Chondrocyte (in vitro differentiated cells): ENCODE measurements at regions not wholly inside any gene's neighbourhood (a gene's known extent, or its start where the extent isn't known, plus 50 kb on each side); places are given as distances from the start of the nearest gene placed in this dataset.
A peak's percentile ranks its signal among the peaks of the same experiment; 100 is the strongest.

Experiments
- DNase-seq: peaks from one replicate; pipeline ENCODE4 v3.0.0; 2021; ENCODE audit warnings: mixed read lengths, low spot score
- H3K27ac Mint-ChIP-seq: one replicate; pipeline ENCODE4 v1.8.0; 2021; ENCODE audit warnings: mild to moderate bottlenecking, moderate library complexity, mixed read lengths; ENCODE audit not compliant: unreplicated experiment
- H3K27me3 Mint-ChIP-seq: 2 replicates; pipeline ENCODE4 v1.8.0; 2021; ENCODE audit warnings: low read depth, mixed read lengths
- H3K36me3 Mint-ChIP-seq: 2 replicates; pipeline ENCODE4 v1.8.0; 2021; ENCODE audit warnings: low read depth, mixed read lengths
- H3K4me1 Mint-ChIP-seq: 2 replicates; pipeline ENCODE4 v1.8.0; 2021; ENCODE audit warnings: low read depth, mild to moderate bottlenecking, mixed read lengths
- H3K4me3 Mint-ChIP-seq: one replicate; pipeline ENCODE4 v1.8.0; 2021; ENCODE audit warnings: mild to moderate bottlenecking, moderate library complexity, mixed read lengths; ENCODE audit not compliant: unreplicated experiment
- H3K9me3 Mint-ChIP-seq: 2 replicates; pipeline ENCODE4 v1.8.0; 2021; ENCODE audit warnings: low read depth, mixed read lengths
- CTCF ChIP-seq: fragments of 200-600 bp; sonication (generic); IDR thresholded peaks from 2 replicates; pipeline ENCODE4 v1.5.0; 2021; ENCODE audit warnings: antibody characterized with exemption, mild to moderate bottlenecking, moderate library complexity

GRCh38 chr2:234286118-234286598 is 210.7 kb downstream of the ARL4C start:
- Mint-ChIP-seq H3K4me3 (peak overlapping the region; percentile 47), H3K27me3 (no peaks in the 10 kb centered on the region), H3K27ac (peak overlapping the region; percentile 78), H3K4me1 (peaks cover 48% of the 10 kb centered on the region), H3K36me3 (no peaks in the 10 kb centered on the region), H3K9me3 (no peaks in the 10 kb centered on the region)
- DNase-seq: no peak
- no peak for TF ChIP-seq CTCF

- TF ChIP-seq CTCF: no peak
- no peak overlapping the region for H3K27ac Mint-ChIP-seq
- H3K4me1 Mint-ChIP-seq: peaks cover 43% of the 10 kb centered on the region
- no peaks in the 10 kb centered on the region for H3K9me3 Mint-ChIP-seq
- no peaks in the 10 kb centered on the region for H3K36me3 Mint-ChIP-seq
- no peak overlapping the region for H3K4me3 Mint-ChIP-seq
- no peaks in the 10 kb centered on the region for H3K27me3 Mint-ChIP-seq
- DNase-seq: no peak
These were observed 211.3 kb downstream of the ARL4C start for GRCh38 chr2:234285541-234285940.

GRCh38 chr2:234279637-234280036 is 217.2 kb downstream of the ARL4C start:
- DNase-seq: no peak
- peaks cover 1% of the 10 kb centered on the region for H3K4me1 Mint-ChIP-seq
- no peak for TF ChIP-seq CTCF
- H3K27me3 Mint-ChIP-seq: no peaks in the 10 kb centered on the region
- no peak overlapping the region for H3K27ac Mint-ChIP-seq
- H3K4me3 Mint-ChIP-seq: no peak overlapping the region
- peaks cover 5% of the 10 kb centered on the region for H3K9me3 Mint-ChIP-seq
- H3K36me3 Mint-ChIP-seq: no peaks in the 10 kb centered on the region

DNA sequence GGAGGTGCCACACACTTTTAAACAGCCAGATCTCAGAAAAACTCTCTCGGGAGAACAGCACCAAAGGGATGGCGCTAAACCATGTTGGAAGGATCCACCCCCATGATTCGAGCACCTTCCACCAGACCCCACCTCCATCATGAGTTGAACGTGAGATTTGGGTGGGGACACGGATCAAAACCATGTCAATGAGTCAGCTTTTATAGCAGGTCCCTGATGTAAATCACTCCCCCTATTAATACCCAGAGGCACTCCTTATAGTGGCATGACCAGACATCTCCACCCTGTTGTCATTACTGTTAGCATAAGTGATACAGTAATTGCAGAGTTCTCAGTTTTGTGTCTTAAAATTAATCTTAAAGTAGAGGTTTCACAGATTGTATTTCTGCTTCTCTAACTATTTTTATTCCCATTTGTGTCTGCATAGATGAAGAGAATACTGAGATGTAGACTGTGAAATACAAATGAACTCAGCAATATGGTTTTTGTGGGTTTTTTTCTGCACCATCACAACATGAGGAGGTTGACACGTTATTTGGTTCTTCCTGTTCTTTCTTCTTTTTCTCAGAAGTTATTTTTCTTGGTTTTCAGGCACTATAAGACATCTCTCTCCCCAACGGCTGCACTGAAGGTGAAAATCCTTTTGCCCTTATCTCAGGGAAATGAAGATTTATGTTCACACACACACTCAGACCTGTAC is 218.2 kb downstream of the ARL4C start:
- Mint-ChIP-seq H3K36me3 (no peaks in the 10 kb centered on the region), H3K27me3 (no peaks in the 10 kb centered on the region), H3K4me1 (no peaks in the 10 kb centered on the region), H3K4me3 (no peak overlapping the region), H3K27ac (no peak overlapping the region), H3K9me3 (peaks cover 5% of the 10 kb centered on the region)
- TF ChIP-seq CTCF: no peak
- DNase-seq: no peak

DNA sequence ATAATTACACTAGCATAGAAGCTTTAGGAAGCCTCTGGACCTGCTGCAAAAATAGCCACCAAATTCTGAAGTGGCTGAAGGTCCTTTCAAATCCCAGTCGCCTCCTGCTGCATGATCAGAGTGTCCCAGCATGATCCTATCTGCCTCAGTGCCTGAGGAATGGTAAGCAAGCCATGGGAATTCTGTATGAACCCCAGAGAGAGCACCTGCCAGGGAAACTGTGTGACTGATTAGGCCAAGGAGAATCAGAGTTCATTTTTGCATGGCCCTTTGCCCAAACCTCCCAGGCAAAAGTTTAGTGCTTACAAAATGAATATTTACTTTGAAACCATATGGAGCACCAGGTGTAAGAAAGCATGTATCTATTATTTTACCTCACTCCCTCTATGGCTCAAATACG is 221.4 kb downstream of the ARL4C start:
- no peaks in the 10 kb centered on the region for H3K4me1 Mint-ChIP-seq
- no peak overlapping the region for H3K27ac Mint-ChIP-seq
- H3K36me3 Mint-ChIP-seq: no peaks in the 10 kb centered on the region
- no peaks in the 10 kb centered on the region for H3K27me3 Mint-ChIP-seq
- H3K9me3 Mint-ChIP-seq: peaks cover 5% of the 10 kb centered on the region
- TF ChIP-seq CTCF: no peak
- DNase-seq: no peak
- H3K4me3 Mint-ChIP-seq: no peak overlapping the region
